GM21528 (cell line): ENCODE measurements at regions not wholly inside any gene's neighbourhood (a gene's known extent, or its start where the extent isn't known, plus 50 kb on each side); places are given as distances from the start of the nearest gene placed in this dataset.
"Not testable (repeated sequence)": the region's sequence is repeated elsewhere in the genome, so short reads cannot be mapped to it uniquely, and the experiment has no call there.

Experiments
- ATAC-seq: cut with Tn5 transposase; IDR thresholded peaks from one replicate; pipeline ENCODE4 v1.9.1; 2021; ENCODE audit warnings: mild to moderate bottlenecking, moderate library complexity; ENCODE audit not compliant: unreplicated experiment, low FRiP score

DNA sequence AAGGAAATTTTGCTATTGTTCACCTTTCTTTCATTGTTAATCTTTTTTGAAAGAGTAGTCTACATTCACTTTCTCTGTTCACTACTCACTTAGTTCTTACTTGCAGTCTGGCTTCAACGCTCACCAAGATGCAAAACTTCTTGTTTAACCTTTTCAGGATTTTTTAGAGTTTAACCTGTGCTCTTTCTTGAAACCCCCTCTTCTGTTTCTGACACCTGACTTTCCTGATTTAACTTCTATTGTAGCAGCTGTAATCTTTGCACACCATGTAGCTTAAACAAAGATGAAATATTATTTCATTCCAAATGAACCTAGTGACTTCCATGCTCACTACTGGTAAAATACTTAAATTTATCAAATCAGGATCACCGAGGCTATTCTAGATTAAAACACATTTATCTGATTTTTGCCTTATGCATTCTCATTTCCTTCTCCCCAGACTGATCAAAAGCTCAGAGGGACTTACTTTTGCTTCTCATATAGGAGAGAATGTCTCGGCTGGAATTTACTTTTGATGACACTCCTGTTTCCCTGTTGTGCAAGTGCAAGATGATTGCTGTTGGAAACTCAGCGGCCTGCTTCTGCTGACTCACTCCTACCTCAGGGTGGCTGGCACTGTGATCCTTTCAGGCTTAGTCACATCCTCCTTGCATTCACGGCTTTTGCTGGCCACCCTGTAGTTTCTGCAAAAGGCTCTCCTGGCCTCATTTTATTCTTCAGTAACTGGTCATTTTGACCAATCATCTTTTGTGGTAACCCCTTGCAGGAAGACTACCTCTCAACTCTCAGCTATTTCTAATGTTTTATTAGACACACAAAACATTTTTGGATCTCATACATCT, 109.3 kb upstream of the IFNE start:
- ATAC-seq, result no peak

- ATAC-seq, result no peak
These were observed 109.9 kb upstream of the IFNE start for GRCh38 chr9:21592063-21592338.

DNA sequence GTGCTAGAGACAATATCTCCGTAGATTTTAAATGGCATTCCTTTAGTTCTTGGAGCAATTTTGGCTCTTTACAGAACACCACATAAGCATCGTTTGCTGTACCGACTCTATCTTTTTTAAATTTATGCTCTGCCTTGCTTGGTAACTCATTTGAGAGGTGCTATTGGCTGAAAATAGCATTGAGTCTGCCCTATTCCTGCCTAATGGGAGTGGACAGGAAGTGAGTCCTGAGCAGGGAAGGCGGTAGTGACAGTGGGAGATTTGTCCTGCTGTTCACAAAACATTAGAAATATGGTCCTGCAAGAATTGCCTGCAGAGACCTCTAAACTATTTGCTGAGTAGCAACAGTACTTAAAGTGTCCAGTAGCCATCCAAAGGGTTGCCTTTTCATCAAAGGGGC, 115.2 kb upstream of the IFNE start:
- no peak for ATAC-seq

GRCh38 chr9:21598749-21599148, 116.6 kb upstream of the IFNE start:
- no peak for ATAC-seq

GRCh38 chr9:21605489-21605931, 123.4 kb upstream of the IFNE start:
- no peak for ATAC-seq

- no peak for ATAC-seq
These were observed 125.5 kb upstream of the IFNE start for GRCh38 chr9:21607576-21607975.

- ATAC-seq, result no peak
These were observed 126.1 kb upstream of the IFNE start for GRCh38 chr9:21608200-21608599.

DNA sequence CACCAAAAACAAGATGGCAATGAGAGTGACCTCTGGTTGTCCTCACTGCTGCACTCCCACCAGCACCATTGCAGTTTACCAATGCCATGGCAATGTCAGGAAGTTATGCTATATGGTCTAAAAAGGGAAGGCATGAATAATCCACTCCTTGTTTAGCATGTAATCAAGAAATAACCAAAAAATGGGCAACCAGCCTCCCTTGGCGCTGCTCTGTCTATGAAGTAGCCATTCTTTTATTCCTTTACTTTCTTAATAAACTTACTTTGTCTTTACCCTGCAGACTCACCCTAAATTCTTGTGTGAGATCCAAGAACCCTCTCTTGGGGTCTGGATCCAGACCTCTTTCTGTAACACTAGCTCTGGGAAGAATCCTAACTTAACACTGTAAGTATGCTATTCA, 127.4 kb upstream of the IFNE start:
- ATAC-seq, result no peak

GRCh38 chr9:21611891-21612290, 129.8 kb upstream of the IFNE start:
- ATAC-seq, result no peak

GRCh38 chr9:21615018-21615417, 132.9 kb upstream of the IFNE start:
- no peak for ATAC-seq

GRCh38 chr9:21615446-21615845, 133.3 kb upstream of the IFNE start:
- no peak for ATAC-seq

- no peak for ATAC-seq
These were observed 134.1 kb upstream of the IFNE start for GRCh38 chr9:21616082-21616778.

DNA sequence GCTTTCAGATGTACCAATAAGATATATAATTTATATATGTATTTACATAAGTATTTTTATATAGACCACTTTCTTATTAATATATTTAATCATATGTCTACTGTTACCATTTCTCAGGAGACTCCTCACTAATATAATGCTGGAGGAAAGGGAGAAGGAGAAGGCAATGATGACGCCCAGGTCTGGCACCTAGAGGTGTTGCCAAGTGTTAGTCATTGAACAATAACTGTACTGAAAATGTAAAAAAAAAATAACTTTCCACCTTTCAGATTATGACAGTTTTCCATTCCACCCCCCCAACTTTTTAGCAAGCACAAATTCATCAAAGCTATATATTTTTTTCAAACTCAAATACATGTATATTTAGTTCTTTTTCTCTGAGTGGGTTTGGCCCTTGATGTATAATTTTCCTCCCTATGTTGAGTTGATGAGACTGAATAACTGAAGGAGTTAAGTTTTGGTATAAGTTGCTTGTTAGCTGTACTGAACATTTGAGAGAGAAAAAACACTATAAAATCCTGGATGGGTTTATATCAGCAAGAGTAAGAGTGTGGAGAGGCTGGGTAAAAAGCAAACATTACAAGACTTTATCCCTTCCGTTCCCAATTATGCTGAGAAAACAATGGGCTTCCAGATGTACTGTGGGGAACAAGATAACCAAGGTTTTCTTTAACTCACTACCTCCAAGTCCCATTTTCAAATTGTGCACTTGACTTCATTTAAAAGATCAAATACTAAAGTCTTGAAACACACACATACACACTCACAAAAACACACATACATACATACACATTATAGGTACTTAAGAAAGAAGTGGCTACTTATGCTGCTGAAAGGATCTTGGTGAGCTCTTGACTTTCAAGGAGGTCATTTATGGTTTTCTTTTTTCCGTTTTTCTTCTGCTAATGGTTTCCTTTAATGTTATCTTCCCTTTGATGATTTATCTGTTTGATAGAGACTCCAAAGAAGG, 142.8 kb upstream of the IFNE start:
- ATAC-seq, result no peak

DNA sequence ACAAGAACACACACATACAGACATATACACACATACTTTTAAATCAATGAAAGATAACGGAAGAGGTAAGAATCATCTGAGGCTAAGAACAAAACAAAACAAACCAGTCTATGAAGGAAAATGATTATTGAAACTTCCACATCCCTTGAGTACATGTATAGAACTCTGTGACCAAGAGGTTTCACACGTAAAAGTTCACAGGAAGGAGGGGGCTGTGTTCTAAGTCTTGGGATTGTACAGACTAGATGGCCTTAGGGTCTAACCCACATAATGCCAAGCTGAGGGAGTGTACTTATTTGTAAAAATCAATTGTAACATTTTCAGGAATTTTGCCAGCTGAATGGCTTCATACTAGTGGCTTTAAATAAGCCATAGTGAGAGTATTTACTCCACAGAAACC, 144.4 kb upstream of the IFNE start:
- no peak for ATAC-seq

DNA sequence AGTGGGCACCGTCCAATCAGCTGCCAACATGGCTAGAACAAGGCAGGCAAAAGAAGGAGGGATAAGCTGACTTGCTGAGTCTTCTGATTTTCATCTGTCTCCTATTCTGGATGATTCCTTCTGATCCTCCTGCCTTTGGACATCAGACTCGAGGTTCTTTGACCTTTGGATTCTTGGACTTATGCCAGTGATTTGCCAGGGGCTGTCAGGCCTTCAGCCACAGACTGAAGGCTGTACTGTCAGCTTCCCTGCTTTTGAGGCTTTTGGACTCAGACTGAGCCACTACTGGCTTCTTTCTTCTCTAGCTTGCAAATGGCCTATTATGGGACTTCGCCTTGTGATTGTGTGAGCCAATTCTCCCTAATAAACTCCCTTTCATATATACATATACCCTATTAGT, 146.8 kb upstream of the IFNE start:
- ATAC-seq, result not testable (repeated sequence)

- ATAC-seq, result no peak
These were observed 152.8 kb upstream of the IFNE start for GRCh38 chr9:21634951-21635350.

- no peak for ATAC-seq
These were observed 156.0 kb upstream of the IFNE start for GRCh38 chr9:21638104-21638503.

GRCh38 chr9:21653091-21653490, 149.3 kb upstream of the MTAP start:
- ATAC-seq, result no peak

- ATAC-seq, result no peak
These were observed 148.8 kb upstream of the MTAP start for GRCh38 chr9:21653589-21653988.

GRCh38 chr9:21656776-21657674, 145.4 kb upstream of the MTAP start:
- ATAC-seq, result no peak
